Cardiac muscle cell (in vitro differentiated cells and primary cell): ENCODE measurements at regions not wholly inside any gene's neighbourhood (a gene's known extent, or its start where the extent isn't known, plus 50 kb on each side); places are given as distances from the start of the nearest gene placed in this dataset.
"Not testable (repeated sequence)": the region's sequence is repeated elsewhere in the genome, so short reads cannot be mapped to it uniquely, and the experiment has no call there.

ENCODE experiments used
- DNase-seq, 2 donors: peaks; one replicate each; pipeline versions ENCODE4 v3.0.0 to v3.0.0-alpha.2; 2010 to 2017; ENCODE audit warnings: low read depth in 1 of 2, low spot score in 1 of 2
- H3K27ac ChIP-seq: fragments of 200-600 bp; sonication (generic); 2 replicates; pipeline ENCODE4 v1.5.1; 2016
- H3K27me3 ChIP-seq: fragments of 200-600 bp; sonication (generic); 2 replicates; pipeline ENCODE4 v1.6.0; 2016; ENCODE audit warnings: control low read depth
- H3K36me3 ChIP-seq: fragments of 200-600 bp; sonication (generic); 2 replicates; pipeline ENCODE4 v1.5.1; 2016; ENCODE audit warnings: control low read depth
- H3K4me1 ChIP-seq: fragments of 200-600 bp; sonication (generic); 2 replicates; pipeline ENCODE4 v1.8.1; 2017; ENCODE audit warnings: low read depth, mild to moderate bottlenecking, mixed run types
- H3K4me3 ChIP-seq: fragments of 200-600 bp; sonication (generic); 2 replicates; pipeline ENCODE4 v1.5.1; 2016; ENCODE audit warnings: mild to moderate bottlenecking
- H3K9me3 ChIP-seq: fragments of 200-600 bp; sonication (generic); 2 replicates; pipeline ENCODE4 v1.5.1; 2017; ENCODE audit warnings: low read depth, mild to moderate bottlenecking, control low read depth
- TF ChIP-seq, protein P1 (sequence below): IDR thresholded peaks from 2 replicates; pipeline ENCODE4 v1.5.1; 2012; ENCODE audit warnings: low read depth, mild to moderate bottlenecking, low read length

DNA sequence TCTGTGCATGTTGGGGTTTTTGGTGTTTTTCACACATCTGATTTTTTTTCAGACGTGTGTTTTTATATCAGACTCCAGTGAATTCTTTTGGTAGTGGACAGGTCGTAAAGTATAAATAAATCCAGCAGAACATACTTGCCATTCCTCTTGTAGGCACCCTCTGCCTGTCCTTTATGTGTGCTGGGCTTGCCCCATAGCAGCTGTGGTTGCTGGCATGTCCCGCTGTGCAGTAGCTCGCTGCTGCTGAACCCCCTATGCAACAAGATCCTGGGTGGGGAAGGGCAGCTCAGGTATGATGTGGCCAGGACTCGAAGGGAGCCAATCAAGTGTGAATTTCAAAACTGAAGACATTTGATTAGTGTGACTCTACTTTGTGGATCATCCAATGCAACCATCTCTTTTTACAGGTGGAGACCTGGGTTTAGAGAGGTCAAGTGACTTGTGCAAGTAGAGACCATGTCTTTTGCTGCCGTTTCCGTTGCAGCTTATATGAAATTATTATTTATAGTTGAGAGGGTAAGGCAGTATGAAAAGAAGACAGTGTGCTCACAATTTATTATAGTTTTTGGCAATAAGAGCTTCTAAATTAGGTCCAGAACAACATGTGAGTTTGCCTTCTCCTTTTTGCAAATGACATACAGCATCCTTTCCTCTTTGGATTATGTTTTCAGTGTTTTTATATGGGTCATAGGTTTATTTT is 350.8 kb upstream of the C2CD4B start:
- H3K27me3 ChIP-seq: no peaks in the 10 kb centered on the region
- H3K4me1 ChIP-seq: peaks cover 25% of the 10 kb centered on the region
- no peak overlapping the region for H3K27ac ChIP-seq
- DNase-seq: no peak
- no peaks in the 10 kb centered on the region for H3K36me3 ChIP-seq
- TF ChIP-seq, protein P1, sequence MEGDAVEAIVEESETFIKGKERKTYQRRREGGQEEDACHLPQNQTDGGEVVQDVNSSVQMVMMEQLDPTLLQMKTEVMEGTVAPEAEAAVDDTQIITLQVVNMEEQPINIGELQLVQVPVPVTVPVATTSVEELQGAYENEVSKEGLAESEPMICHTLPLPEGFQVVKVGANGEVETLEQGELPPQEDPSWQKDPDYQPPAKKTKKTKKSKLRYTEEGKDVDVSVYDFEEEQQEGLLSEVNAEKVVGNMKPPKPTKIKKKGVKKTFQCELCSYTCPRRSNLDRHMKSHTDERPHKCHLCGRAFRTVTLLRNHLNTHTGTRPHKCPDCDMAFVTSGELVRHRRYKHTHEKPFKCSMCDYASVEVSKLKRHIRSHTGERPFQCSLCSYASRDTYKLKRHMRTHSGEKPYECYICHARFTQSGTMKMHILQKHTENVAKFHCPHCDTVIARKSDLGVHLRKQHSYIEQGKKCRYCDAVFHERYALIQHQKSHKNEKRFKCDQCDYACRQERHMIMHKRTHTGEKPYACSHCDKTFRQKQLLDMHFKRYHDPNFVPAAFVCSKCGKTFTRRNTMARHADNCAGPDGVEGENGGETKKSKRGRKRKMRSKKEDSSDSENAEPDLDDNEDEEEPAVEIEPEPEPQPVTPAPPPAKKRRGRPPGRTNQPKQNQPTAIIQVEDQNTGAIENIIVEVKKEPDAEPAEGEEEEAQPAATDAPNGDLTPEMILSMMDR: no peak
- H3K4me3 ChIP-seq: no peak overlapping the region
- H3K9me3 ChIP-seq: no peaks in the 10 kb centered on the region

DNA sequence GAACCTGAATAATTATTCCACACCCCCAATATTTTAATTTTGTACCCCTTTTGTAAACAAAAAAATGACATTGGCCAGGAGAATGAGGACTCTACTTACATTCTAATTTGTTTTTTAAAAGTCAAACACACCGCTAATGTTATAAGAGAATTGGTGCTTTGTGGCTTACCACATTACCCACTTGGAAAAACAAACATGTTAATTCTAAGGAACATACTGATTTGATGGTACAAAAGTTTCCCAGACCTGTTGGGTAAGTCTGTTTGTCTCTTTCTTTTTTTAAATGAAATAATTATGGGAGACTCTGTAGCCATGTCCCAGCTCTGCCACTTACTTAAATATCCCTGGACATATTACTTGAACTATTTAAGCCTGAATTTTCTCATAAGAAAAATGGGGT is 352.5 kb upstream of the C2CD4B start:
- Histone ChIP-seq H3K27me3 (no peaks in the 10 kb centered on the region), H3K9me3 (no peaks in the 10 kb centered on the region), H3K27ac (no peak overlapping the region), H3K36me3 (no peaks in the 10 kb centered on the region), H3K4me3 (no peak overlapping the region), H3K4me1 (peaks cover 28% of the 10 kb centered on the region)
- DNase-seq: no peak
- TF ChIP-seq, protein P1: no peak

DNA sequence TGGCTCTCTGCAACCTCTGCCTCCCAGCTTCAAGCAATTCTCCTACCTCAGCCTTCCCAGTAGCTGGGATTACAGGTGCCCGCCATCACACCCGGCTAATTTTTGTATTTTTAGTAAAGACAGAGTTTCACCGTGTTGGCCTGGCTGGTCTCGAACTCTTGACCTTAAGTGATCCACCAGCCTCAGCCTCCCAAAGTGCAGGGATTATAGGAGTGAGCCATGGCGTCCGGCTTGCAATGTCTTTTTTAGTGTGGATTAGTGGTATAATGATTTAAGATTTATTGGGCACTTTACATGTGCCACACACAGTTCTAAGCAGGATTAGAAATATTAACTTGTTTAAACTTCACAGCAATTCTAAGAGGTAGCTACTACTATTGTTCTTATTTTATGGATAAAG is 353.6 kb upstream of the C2CD4B start:
- not testable (repeated sequence) for H3K36me3 ChIP-seq, H3K27ac ChIP-seq, H3K9me3 ChIP-seq, DNase-seq, H3K27me3 ChIP-seq, H3K4me3 ChIP-seq
- peaks cover 28% of the 10 kb centered on the region for H3K4me1 ChIP-seq

DNA sequence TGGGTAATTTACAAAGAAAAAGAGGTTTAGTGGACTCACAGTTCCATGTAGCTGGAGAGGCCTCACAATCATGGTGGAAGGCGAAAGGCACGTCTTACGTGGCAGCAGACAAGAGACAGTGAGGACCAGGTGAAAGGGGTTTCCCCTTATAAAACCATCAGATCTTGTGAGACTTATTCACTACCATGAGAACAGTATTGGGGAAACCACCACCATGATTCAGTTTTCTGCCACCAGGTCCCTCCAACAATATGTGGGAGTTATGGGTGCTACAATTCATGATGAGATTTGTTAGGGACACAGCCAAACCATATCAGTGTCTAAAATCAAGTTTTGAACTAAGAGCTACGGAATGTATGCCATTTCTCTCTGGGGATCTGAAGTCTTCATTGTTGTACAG is 354.8 kb upstream of the C2CD4B start:
- Histone ChIP-seq H3K4me1 (peaks cover 17% of the 10 kb centered on the region), H3K4me3 (no peak overlapping the region), H3K9me3 (no peaks in the 10 kb centered on the region), H3K27me3 (no peaks in the 10 kb centered on the region), H3K27ac (no peak overlapping the region), H3K36me3 (no peaks in the 10 kb centered on the region)
- DNase-seq: no peak
- TF ChIP-seq, protein P1: no peak

DNA sequence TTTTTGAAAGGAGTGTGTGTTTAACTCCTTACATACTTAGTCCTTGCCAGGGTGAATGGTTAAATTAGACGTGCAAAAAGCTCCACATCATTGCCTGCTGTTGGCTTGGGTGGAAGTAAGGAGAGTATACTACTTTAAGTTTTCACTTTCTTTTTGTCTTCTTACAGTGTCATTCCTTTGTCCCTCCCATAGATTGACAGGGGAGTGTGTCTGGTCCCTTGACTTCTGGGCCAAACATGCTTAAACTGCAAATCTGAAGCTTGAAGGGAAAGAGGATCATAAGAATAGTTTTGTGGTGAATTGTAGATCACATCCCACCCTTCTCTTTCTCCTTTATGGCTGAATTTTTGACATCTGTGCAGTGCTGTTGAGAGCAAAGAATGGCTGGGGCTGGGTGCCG is 355.8 kb upstream of the C2CD4B start:
- no peak overlapping the region for H3K4me3 ChIP-seq
- TF ChIP-seq, protein P1: no peak
- no peaks in the 10 kb centered on the region for H3K27me3 ChIP-seq
- no peaks in the 10 kb centered on the region for H3K9me3 ChIP-seq
- peaks cover 11% of the 10 kb centered on the region for H3K4me1 ChIP-seq
- no peak overlapping the region for H3K27ac ChIP-seq
- no peak for DNase-seq
- H3K36me3 ChIP-seq: no peaks in the 10 kb centered on the region

DNA sequence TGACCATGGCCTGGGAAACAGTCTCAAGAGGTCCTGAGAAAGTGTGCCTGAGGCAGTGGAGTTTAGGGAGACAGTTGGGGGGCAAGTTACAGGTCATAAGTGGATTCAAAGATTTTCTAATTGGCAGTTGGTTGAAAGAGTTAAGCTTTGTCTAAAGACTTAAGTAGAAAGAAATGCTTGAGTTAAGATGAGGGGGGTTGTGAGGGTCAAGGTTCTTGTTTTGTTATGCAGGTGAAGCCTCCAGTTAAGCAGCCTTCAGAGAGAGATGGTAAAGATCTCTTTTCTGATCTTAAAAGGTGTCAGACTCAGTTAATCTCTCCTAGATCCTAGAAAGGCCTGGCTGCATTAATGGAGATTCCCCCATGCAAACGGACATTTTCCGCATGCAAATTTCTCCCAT is 356.3 kb upstream of the C2CD4B start:
- no peak for DNase-seq
- Histone ChIP-seq H3K36me3 (no peaks in the 10 kb centered on the region), H3K4me1 (peaks cover 11% of the 10 kb centered on the region), H3K4me3 (no peak overlapping the region), H3K27me3 (no peaks in the 10 kb centered on the region), H3K27ac (no peak overlapping the region), H3K9me3 (no peaks in the 10 kb centered on the region)
- TF ChIP-seq, protein P1: no peak
